ENCODE measurements at regions not wholly inside any gene's neighbourhood (a gene's known extent, or its start where the extent isn't known, plus 50 kb on each side); places are given as distances from the start of the nearest gene placed in this dataset.
A peak's percentile ranks its signal among the peaks of the same experiment; 100 is the strongest.

DNA sequence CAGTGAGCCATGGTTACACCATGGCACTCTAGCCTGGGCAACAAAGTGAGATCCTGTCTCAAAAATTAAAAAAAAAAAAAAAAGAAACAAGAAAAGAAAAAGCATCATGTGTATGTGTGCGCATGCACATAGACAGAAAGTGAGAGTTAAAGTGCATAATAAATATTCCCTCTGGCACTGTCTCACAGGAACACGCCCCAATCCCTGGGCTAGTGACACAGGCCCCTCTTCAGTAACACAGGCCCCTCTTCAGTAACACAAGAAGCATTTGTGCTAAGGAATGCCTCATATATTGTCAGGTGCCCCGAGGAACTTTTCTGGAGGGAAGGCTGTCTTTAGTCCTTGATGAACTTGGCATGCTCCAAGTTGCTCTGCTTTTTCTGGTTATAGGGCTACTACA, 57.5 kb downstream of the RPL27A start:
- DNase-seq: no peak

DNA sequence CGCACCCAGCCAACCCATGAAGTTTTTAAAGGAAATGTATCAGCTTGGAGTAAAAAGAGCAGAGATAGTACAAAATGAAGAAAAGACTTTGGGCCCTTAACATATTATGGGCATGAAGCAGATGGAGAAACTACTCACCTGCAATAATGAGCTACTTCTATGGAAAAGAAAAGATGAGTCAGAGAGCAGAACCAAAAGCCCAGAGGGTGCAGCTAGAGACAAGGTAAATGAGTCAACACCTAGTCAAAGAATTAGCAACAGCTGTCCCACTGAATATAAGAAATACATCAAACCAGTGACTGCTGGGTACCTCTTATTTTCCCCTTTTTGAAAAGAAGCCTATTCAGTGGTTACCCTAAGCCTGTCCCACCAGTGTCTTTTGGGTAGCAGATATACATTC, 61.8 kb downstream of the RPL27A start:
- no peak for DNase-seq

DNA sequence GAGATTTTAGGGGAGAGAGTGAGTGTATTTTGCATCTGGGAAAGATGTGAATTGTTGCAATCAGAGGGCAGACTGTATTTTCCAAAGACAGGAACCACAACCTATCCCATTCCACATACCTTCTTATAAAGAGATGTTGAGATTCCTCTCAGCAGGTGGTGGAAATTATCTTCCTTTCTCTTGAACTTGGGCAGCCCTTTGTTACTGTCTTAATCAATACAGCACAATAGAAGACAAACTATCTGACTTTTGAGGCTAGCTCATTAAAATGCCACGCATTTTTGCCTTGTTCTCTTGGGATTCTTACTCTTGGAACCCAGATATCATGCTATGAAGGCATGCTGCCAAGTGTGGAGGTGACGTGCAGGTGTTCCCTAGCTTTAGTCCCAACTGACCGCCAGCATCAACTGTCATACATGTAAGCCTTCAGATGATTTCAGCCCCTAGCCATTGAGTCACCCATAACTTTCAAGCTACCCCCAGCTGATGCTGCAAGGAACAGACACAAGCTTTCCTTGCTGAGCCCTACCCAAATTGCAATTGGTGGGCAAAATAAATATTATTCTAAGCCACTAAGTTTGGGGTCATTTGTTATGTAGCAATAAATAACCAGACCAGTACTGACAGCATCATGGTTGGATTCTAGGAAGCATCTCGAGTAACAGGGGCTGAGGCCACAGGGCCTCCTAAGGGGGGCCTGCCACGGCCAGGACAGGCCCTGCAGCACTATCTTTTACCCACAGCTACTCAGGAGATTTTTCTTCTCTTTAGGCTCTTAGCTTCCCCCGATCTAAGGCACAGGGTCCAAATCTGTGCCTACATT, 63.0 kb downstream of the RPL27A start:
- no peak for DNase-seq

DNA sequence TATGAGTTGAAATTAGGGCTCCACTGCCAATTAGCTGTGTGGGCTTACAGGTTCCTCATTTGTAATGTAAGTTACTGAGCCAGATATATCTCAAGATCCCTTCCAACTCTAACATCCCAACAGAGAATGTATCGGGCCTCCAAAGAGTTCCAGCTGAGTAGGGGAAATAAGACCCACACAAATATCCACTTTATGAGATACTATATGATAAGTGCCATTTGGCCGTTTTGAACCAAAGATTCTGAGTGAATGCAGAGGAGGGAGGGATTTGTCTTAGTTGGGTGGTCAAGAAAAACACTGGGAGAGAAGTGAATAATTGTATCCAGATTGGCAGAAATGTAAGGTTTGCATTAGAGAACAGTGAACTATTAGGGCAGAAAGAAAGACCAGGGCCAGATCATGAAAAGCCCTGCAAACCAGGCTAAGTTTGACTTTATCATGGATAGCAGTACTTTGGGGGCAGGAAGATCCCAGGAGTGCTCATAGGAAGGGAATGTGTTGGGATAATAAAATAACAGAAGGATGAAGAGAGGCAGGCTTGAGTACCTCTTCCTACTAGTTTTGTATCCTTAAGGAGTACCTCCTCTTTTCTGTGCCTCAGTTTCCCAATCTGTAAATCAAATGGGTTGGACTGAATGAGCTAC, 63.9 kb downstream of the RPL27A start:
- DNase-seq: no peak

DNA sequence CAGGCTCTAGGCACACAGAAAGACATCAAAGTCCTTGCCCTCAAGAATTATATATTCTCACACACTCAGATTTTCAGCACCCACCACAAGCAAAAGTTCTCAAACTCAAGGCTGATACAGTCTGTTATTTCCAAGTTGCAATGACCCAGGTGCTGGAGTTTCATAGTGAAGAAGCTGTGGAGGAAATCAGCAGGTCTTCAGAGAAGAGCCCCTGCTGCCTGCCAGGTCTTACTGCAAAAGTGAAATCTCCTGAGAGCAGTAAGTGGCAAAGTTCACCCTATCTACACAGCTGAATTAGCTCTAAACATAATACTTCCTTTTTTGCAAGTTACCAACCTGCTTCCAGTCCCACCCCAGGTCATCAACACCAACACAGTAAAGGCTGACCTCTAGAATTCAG, 64.6 kb downstream of the RPL27A start:
- DNase-seq: no peak

DNA sequence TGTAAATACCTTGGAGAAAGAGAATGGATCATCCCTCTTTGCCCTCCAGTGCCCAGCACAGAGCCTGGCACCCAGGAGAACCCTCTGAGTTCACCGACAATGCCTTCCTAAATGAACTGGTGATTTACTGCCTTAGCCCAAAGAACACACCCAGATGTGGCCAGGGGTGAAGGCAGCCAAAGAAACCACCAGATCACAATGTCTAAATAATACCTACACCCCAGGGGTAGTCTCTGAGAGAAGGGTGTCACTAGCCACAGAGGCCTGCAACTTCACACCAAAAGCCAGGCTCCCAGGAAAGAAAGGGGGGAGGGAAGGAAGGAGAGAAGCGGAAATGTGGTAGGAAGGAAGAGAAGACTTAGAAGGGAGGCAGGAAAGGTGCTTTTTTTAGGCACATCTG, 65.7 kb downstream of the RPL27A start:
- DNase-seq: no peak

DNA sequence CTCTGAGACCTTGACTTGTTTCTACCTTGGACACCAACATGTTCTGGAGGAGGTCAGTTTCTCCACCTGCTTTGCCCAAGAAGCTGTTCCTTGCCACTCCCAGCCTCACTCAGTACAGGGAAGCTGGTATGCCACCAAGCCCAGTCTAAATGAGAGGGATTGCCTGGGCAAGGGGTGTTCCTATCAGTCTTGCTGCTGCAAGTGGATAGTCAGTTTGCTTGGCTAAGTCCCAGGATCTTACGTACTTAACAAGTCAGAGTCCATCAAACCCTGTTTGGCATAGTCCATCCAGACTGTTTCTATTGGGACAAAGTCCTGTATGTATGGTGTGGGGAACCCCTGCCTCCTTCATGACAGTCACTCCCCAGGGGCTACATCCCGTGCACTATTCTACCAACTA, 66.6 kb downstream of the RPL27A start:
- DNase-seq: no peak

DNA sequence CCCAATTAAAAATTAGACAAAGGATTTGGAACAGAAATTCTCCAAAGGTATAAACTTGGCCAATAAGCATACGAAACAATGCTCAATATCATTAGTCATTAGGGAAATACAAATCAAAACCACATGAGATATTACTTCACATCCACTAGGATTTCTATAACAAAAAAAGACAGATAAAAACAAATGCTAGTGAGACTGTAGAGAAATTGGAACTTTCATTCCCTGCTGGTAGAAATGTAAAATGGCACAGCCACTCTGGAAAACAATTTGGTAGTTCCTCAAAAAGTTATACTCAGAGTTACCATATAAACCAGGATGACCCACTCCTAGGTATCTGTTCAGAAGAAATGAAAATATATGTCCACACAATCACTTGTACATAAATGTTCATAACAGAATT, 71.6 kb downstream of the RPL27A start:
- peak in 1 of 4 experiments; percentile 33 for DNase-seq

DNA sequence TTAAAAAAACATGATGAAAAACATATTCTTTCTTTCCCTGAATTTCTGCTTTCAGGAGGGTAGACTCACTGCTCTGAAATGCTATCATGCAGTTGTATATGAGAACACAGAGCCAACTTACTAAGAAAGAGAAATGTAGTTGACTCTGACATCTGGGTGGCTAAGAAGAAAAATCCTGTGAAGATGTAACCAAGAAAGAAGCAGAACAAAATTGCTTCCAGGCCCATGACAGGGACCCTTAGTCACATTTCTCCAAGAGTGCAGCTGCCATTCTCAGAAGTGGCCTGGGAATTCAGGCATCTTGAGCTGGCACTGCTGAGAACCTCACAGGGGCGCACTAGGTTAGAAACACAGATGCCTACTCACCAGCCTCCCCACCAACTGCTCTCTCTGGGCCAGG, 73.6 kb downstream of the RPL27A start:
- DNase-seq: no peak

DNA sequence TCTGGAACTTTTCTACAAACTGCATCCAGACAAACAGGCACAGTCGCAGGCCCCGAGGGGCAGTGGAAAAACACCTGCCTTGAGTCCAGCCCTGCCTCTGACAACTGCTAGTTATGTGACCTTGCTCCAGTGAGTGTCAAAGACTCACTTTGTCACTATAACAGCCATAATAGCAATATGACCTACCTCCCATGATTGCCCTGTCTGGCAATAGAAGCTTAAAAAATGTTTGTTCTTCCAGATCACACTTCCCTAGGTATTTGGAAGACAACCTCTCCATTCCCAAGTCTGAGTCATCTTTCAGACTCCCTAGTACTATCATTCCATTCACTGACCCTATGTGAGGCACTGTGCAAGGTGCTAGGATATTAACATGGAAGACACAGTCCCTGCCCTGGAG, 74.5 kb downstream of the RPL27A start:
- no peak for DNase-seq

DNA sequence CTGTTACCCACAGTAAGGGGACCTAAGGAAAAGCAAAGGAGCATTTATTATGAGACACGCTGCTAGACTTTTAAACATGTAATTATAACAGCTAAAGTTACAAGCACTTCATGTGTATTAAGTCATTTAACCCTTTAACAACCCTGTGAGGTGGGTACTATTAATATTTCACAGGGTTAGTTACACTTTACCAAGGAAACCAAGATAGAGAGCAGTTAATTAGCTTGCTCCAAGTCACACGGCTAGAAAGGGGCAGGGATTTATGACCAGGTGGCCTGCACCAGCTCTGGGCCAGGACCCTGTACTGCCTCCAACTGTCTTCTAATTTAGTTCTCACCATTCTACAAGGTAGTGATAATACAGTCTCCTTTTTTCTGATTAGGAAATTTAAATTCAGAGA, 74.9 kb downstream of the RPL27A start:
- DNase-seq: no peak

DNA sequence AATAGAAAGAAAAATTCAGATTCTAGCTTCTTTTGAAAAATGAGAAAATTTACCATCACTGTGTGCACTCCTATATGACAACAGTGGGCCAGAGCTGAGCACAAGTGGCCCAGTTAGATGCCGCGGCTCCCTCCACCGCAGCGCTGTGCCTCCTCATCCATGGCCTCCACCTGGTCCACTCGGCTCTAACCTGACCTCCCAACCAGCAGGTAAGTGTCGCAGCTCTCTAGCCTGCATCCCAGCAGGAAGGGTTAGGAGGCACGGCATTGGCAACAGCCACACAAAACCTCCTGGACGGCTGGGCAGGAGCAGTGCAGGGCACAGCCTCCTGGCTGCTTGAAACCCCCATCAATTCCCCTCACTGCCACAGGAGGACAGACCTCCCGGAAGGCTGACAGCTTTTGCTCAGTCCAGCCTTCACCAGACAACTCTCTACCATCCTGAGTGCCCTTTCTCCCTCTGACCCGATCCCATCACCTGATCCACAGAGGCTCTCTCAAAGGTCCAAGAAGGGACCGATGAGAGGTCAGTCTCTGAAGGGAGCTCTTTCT, 76.1 kb downstream of the RPL27A start:
- no peak for DNase-seq

DNA sequence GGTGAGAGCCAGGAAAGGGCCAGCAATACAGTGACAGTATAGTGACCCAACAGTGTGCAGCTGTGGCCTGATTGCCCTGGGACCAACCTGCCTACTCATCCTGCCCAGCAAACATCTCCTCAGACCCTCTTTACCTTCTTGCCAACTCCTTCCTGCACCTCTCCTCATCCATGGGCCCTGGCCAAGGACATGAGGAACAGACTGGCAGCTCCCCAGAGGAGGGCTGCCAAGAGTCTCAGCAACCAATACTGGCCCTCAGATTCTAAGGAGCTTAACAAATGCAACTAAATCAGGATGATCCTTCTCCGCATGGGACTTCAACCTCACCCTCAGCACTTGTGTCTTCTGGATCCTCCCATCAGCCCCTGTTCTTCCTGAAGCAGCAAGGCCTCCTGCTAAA, 77.0 kb downstream of the RPL27A start:
- DNase-seq: no peak

DNA sequence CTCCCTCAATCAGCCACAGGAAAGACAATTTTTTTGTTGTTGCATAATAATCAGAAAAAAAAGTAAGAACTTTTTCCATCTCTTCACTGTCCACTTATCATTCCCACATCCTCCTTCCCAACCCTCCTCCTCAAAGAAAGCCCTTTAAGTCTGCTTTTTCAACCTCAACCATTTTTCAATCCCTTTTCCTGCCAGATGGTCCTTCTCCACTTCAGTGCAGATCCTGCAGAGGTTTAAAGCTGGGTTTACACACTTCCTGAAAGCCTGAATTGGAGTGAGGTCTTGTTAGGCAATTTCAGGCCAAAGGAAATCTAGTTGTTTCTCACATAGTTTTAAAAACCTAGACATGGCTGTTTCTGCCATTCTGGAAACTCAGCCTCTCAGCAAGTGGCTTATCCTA, 78.3 kb downstream of the RPL27A start:
- peak; percentile 11 to 50 (median 20) for DNase-seq

DNA sequence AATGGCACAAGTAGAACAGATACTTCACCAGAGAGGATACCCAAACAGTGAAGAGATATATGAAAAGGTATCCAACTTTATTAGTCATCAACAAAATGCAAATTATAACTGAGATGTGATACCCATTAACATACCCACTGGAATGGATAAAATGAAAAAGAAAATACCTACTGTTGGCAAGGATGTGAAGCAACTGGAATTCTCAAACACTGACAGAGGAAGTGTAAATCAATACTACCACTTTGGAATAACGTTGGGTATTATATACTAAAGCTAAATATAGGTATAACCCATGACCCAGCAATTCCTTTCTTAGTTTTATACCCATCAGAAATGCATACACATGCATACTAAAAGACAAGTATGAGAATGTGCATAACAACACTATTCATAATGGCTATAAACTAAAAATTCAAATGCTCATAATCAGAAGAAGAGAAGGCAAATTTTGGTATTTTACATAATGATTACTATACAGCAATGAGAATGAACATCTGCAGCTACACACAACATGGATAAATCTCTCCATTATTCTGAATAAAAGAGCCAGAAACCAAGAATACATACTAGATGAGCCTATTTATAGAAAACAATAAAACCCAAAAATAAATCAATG, 80.6 kb downstream of the RPL27A start:
- no peak for DNase-seq

DNA sequence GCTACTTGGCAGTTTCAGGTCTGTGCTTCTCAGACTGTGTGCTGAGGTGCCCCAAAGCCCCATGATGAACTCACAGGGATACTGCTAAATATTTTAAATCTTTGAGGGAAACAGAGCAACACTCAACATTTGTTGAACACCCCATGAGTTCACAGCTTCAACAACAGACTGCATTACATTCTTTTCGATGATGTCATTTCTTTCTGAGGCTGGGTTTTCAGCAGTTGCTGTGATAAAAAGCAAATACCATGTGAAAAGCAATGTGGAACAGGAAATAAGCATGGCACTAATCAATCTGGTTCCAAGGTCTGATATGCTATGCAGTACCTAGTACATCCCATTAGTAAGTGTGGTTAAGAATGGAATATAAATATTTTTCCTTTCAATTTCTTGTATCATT, 82.7 kb downstream of the RPL27A start:
- no peak for DNase-seq

DNA sequence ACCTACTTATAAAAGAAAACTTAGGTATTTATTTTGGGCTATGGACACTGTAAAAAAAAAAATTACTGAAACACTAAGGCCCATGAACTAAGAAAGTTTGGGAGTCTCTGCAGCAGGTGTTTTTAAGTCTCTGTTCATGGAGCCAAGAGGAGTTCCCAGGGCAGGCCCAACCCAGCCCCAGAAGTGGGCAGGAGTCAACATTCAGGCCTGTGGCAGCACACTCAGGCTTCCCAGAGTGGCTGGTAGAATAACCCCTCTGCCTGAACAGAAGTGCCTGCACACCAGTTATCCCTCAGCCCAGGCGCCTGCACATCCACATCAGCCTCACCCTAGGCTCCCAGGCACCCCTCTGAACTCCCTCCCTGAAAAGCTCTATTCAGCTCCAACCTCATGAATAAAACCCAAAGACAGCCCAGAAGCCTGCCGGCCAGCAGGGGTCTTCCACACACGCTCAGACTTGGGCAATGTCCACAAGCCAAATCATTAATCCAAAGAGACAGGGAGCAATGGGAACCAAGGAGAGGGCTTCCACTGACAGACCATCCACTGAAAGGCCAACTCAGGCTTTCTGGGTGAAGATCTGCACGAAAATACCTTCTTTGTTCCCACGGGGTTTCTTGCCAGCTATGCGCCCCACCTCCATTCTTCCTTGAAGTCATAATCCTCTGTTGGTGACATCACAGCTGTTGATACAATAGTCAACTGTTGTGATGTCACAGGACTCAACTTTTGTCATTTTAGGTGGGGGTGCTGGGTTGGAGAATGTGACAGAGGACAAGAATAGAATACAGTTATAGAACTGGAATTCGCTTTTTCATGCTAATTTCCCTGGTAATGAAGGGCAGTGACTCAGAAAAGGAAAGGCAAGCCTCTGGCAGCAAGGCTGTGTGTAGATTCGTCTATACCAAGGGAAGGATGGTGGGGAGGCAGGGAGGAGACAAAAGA, 83.7 kb downstream of the RPL27A start:
- DNase-seq: no peak

DNA sequence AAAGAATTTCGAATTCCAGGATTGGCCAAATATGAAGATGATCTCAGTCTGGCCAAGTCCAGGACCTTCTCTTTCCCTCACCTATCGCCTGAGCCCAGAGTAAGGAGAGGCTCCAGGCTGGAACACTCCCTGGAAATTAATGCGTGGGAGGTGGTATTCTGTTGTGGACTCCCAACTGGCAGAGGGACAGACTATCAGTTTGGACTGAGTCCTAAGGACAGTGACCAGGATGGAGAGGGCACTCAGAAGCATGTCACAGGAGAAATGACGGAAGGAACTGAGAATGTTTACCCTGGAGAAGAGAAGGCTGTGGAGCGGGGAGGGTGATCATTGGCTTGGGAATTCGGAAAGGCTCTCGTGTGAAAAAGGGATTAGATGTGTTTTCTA, 84.4 kb downstream of the RPL27A start:
- no peak for DNase-seq

DNA sequence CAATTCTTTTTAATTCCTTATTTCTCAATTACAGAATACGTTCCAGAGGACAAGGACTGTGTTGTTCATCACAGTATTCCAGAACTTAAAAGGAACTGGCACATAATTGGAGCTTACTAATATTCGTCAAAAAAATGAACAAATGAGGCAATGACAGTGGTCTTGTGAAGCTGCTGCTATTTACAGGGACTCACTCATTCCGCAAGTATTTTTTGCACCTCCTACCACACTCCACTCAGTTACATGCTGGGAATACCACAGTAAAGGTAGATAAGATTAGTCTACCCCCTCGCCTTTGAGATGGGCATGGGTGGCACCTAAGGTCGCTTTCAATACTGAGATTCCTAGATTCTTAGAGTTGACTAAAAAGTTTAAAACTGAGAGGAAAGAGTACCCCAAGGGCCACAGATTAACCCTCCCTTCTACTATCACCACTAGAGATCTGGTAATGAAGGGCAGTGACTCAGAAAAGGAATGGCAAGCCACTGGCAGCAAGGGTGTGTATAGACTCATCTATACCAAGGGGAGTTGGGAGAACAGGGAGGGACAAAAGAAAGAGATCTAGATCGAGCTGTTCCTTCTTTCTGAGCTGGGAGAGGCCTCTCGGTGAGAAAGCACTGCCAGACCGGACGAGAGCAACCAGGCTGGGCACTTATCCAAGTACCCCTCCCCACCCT, 85.0 kb downstream of the RPL27A start:
- no peak for DNase-seq

DNA sequence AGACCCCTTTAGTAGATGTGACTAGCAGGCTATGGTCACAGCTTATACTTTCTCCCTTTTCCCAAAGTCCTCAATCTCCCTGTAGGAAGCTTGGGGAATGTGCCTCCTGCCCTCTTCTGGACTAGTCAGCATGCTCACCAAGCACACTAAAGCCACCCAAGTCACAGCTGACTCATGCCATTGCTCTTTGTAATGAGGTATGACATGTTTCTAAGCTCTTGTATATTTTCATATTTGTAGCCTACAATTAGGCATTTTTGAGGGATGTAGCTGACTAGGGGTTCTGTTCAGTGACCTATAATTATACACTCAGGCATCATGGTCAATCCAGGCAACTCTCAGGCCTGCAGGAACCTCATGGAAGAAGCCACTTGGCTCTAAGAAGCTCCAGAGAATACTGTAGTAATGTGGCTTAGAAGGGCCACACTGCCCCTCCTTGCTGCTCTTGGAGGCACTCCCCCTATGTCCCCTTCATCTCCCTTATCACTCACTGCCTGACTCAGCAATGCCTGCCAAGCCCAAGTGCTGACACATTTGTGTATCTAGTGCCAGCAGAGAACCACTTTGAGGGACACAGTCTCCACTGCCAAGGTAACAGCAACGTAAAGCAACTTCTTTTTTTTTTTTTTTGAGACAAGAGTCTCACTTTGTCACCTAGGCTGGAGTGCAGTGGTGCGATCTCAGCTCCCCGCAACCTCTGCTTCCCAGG, 86.2 kb downstream of the RPL27A start:
- DNase-seq: peak in 1 of 4 experiments; percentile 17

All from suppressor macrophage (primary cell).